ENCODE measurements at regions not wholly inside any gene's neighbourhood (a gene's known extent, or its start where the extent isn't known, plus 50 kb on each side); places are given as distances from the start of the nearest gene placed in this dataset.

DNA sequence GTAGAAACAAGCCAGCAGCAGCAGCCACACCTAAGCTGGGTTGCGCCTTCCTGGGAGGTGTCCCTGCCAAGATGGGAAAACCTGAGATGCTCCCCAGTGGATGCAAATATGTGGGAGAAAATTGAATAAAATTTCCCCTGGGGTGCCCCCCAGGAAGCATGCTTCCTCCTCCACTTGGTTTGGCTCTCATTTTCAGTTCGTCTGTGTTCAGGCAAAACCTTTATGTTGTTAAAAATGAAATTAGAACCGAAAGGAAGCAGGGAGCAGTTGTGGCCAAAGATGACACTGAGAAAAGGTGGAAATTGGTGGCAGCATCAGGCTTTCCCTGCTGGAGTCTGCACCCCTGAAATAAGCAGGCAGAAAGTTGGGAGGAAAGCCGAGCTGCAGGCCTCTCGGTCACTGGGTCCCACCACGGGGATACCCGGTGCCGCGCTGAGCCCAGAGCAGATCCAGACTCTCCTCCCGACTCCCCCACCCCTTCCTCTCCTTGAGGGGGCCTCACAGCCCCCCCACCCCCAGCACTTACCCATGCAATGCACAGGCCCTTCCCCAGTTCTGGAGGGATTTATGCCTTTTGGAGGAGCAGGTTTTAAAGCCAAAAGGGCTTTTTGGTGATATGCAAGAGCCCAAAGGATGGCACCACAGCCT is 267.7 kb upstream of the SPRED2 start:
- H3K27ac ChIP-seq (replicated peaks): no peak overlapping the region
- TF ChIP-seq POLR2AphosphoS5 (IDR thresholded peaks at IDR 0.05; ENCODE audit: low read depth): no peak
- TF ChIP-seq, protein P1, sequence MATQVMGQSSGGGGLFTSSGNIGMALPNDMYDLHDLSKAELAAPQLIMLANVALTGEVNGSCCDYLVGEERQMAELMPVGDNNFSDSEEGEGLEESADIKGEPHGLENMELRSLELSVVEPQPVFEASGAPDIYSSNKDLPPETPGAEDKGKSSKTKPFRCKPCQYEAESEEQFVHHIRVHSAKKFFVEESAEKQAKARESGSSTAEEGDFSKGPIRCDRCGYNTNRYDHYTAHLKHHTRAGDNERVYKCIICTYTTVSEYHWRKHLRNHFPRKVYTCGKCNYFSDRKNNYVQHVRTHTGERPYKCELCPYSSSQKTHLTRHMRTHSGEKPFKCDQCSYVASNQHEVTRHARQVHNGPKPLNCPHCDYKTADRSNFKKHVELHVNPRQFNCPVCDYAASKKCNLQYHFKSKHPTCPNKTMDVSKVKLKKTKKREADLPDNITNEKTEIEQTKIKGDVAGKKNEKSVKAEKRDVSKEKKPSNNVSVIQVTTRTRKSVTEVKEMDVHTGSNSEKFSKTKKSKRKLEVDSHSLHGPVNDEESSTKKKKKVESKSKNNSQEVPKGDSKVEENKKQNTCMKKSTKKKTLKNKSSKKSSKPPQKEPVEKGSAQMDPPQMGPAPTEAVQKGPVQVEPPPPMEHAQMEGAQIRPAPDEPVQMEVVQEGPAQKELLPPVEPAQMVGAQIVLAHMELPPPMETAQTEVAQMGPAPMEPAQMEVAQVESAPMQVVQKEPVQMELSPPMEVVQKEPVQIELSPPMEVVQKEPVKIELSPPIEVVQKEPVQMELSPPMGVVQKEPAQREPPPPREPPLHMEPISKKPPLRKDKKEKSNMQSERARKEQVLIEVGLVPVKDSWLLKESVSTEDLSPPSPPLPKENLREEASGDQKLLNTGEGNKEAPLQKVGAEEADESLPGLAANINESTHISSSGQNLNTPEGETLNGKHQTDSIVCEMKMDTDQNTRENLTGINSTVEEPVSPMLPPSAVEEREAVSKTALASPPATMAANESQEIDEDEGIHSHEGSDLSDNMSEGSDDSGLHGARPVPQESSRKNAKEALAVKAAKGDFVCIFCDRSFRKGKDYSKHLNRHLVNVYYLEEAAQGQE (IDR thresholded peaks at IDR 0.05; ENCODE audit: insufficient replicate concordance, low read depth): no peak
- TF ChIP-seq, protein P2, sequence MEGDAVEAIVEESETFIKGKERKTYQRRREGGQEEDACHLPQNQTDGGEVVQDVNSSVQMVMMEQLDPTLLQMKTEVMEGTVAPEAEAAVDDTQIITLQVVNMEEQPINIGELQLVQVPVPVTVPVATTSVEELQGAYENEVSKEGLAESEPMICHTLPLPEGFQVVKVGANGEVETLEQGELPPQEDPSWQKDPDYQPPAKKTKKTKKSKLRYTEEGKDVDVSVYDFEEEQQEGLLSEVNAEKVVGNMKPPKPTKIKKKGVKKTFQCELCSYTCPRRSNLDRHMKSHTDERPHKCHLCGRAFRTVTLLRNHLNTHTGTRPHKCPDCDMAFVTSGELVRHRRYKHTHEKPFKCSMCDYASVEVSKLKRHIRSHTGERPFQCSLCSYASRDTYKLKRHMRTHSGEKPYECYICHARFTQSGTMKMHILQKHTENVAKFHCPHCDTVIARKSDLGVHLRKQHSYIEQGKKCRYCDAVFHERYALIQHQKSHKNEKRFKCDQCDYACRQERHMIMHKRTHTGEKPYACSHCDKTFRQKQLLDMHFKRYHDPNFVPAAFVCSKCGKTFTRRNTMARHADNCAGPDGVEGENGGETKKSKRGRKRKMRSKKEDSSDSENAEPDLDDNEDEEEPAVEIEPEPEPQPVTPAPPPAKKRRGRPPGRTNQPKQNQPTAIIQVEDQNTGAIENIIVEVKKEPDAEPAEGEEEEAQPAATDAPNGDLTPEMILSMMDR (IDR thresholded peaks at IDR 0.05; ENCODE audit: insufficient read depth, low read length): no peak
- TF ChIP-seq GABPA (IDR thresholded peaks at IDR 0.05; ENCODE audit: low read depth): no peak
- TF ChIP-seq SPI1 (IDR thresholded peaks at IDR 0.05; ENCODE audit: borderline replicate concordance, low read depth): no peak
- DNase-seq (ENCODE audit: low read depth in 1 of 2, low spot score in 1 of 2): no peak
- no peaks in the 10 kb centered on the region for H3K27me3 ChIP-seq (ENCODE audit: insufficient read depth, poor library complexity, severe bottlenecking)
- no peak overlapping the region for H3K4me3 ChIP-seq (replicated peaks; ENCODE audit: insufficient read depth, low read length)

DNA sequence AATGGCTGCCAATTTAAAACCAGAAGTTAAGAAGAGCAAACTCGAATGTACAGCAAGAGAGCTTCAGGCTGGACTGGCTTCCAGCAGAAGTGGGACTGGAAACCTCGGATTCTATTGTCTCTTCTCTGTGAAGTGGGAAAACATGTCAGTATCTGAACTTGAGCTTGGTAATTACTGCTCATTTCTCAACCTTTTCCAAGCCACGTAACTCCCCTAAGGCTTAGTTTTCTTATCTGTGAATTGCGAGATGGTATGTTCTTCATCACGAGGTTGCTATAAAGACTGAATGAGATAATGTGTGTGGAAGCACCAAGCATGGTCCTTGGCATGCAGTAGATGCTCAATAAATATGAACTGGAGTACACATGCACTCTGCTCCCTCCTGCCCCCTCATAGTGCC is 259.4 kb upstream of the SPRED2 start:
- H3K27ac ChIP-seq (replicated peaks): no peak overlapping the region
- no peak overlapping the region for H3K4me3 ChIP-seq (replicated peaks; ENCODE audit: insufficient read depth, low read length)
- no peaks in the 10 kb centered on the region for H3K27me3 ChIP-seq (ENCODE audit: insufficient read depth, poor library complexity, severe bottlenecking)
- TF ChIP-seq GABPA (IDR thresholded peaks at IDR 0.05; ENCODE audit: low read depth): no peak
- TF ChIP-seq SPI1 (IDR thresholded peaks at IDR 0.05; ENCODE audit: borderline replicate concordance, low read depth): no peak
- TF ChIP-seq POLR2AphosphoS5 (IDR thresholded peaks at IDR 0.05; ENCODE audit: low read depth): no peak
- TF ChIP-seq, protein P1 (IDR thresholded peaks at IDR 0.05; ENCODE audit: insufficient replicate concordance, low read depth): no peak
- TF ChIP-seq, protein P2 (IDR thresholded peaks at IDR 0.05; ENCODE audit: insufficient read depth, low read length): no peak
- no peak for DNase-seq (ENCODE audit: low read depth in 1 of 2, low spot score in 1 of 2)

DNA sequence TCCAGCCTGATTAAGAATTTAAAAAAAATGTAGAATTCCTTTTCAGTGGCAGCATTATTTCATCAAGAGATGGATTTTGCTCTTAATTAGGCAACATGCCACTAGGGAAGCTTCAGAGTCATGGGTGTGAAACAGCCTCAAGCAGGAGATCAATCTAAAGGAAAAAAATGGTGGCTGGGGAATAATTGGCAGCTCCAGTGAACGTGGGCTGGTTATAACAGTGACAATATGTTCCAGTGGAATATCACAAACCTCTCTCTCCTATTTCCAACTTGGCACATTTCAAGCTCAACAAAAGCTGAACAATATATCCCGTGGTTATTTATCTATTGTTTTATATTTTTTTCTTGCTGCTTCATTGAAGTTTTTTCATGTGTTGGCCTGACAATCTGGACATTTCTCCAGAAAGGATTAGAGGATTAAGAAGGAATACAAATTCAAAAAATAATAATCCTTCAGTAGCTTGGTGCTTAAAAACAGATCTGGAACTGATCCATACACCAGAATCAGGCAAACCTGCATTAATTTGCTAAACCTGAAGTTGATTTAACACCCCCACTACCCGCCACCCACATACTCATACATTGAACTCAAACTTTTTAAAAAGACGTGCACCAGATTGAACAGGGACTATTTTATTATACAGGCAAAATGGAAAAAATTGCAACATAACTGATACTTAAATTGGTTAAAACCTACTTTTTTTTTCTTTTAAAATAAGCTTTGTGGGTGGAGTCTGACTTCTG is 255.9 kb upstream of the SPRED2 start:
- DNase-seq (ENCODE audit: low read depth in 1 of 2, low spot score in 1 of 2): no peak
- no peak overlapping the region for H3K27ac ChIP-seq (replicated peaks)
- H3K4me3 ChIP-seq (replicated peaks; ENCODE audit: insufficient read depth, low read length): no peak overlapping the region
- TF ChIP-seq POLR2AphosphoS5 (IDR thresholded peaks at IDR 0.05; ENCODE audit: low read depth) (no peak), SPI1 (IDR thresholded peaks at IDR 0.05; ENCODE audit: borderline replicate concordance, low read depth) (no peak)
- no peaks in the 10 kb centered on the region for H3K27me3 ChIP-seq (ENCODE audit: insufficient read depth, poor library complexity, severe bottlenecking)

DNA sequence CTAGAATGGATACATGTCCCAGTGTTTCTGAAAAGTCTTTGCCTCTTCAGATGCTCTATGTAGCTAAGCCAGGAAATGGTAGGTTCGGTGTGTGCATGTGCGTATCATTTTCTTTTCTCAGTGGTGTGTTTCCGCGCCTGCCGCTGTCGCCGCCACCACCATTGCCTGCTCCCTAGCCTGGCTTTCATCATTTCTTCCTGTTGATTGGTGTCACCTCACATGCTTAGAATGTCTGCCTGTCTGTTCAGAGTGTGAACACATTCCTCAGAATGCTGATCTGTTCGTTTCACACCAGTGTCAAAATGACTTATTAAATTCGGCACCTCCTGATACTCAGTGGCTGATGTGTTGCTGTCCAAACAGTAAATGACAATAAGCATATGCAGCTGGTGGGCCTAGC is 255.2 kb upstream of the SPRED2 start:
- no peak for DNase-seq (ENCODE audit: low read depth in 1 of 2, low spot score in 1 of 2)
- H3K27ac ChIP-seq (replicated peaks): no peak overlapping the region
- H3K27me3 ChIP-seq (ENCODE audit: insufficient read depth, poor library complexity, severe bottlenecking): no peaks in the 10 kb centered on the region
- no peak for TF ChIP-seq SPI1 (IDR thresholded peaks at IDR 0.05; ENCODE audit: borderline replicate concordance, low read depth)
- TF ChIP-seq, protein P2 (IDR thresholded peaks at IDR 0.05; ENCODE audit: insufficient read depth, low read length): no peak
- TF ChIP-seq, protein P1 (IDR thresholded peaks at IDR 0.05; ENCODE audit: insufficient replicate concordance, low read depth): no peak
- no peak for TF ChIP-seq POLR2AphosphoS5 (IDR thresholded peaks at IDR 0.05; ENCODE audit: low read depth)
- no peak for TF ChIP-seq GABPA (IDR thresholded peaks at IDR 0.05; ENCODE audit: low read depth)
- no peak overlapping the region for H3K4me3 ChIP-seq (replicated peaks; ENCODE audit: insufficient read depth, low read length)

All from HL-60 (cell line).